ENCODE measurements at regions not wholly inside any gene's neighbourhood (a gene's known extent, or its start where the extent isn't known, plus 50 kb on each side); places are given as distances from the start of the nearest gene placed in this dataset.

GRCh38 chr19:31678421-31678820, 329.2 kb upstream of the TSHZ3 start:
- Histone ChIP-seq H3K4me3 (ENCODE audit: insufficient read depth, low read depth, low read length) (no peak overlapping the region), H3K79me2 (ENCODE audit: insufficient read depth, low read length) (no peaks in the 10 kb centered on the region), H3K27ac (ENCODE audit: low read depth, low read length) (no peak overlapping the region), H4K20me1 (ENCODE audit: insufficient read depth, low read length) (no peaks in the 10 kb centered on the region), H2AFZ (ENCODE audit: low read depth, low read length) (no peak overlapping the region), H3K27me3 (ENCODE audit: insufficient read depth, low read length) (no peaks in the 10 kb centered on the region), H3K9ac (ENCODE audit: low read length) (no peak overlapping the region), H3K4me2 (ENCODE audit: low read length) (no peak overlapping the region), H3K36me3 (ENCODE audit: insufficient read depth, low read length) (no peaks in the 10 kb centered on the region), H3K4me1 (ENCODE audit: insufficient read depth, low read length) (peaks cover 16% of the 10 kb centered on the region), H3K9me3 (ENCODE audit: insufficient read depth, low read depth, low read length) (no peaks in the 10 kb centered on the region)
- no peak for FAIRE-seq
- Mint-ChIP-seq H3K9me3 (ENCODE audit: unreplicated experiment) (peaks cover 5% of the 10 kb centered on the region), H3K27me3 (ENCODE audit: low read depth, unreplicated experiment) (peaks cover 8% of the 10 kb centered on the region), H3K36me3 (ENCODE audit: low read depth, unreplicated experiment) (no peaks in the 10 kb centered on the region), H3K4me1 (ENCODE audit: low read depth, unreplicated experiment) (peaks cover 22% of the 10 kb centered on the region), H3K4me3 (ENCODE audit: unreplicated experiment) (no peak overlapping the region), H3K27ac (ENCODE audit: unreplicated experiment) (no peak overlapping the region)
- DNase-seq (ENCODE audit: low read depth) = no peak
- TF ChIP-seq EZH2 (IDR thresholded peaks at IDR 0.05; ENCODE audit: insufficient read depth, low read length) (no peak), CTCF (IDR thresholded peaks at IDR 0.05; ENCODE audit: insufficient read depth, low read depth, low read length) (no peak)

GRCh38 chr19:31681121-31681520, 331.9 kb upstream of the TSHZ3 start:
- Mint-ChIP-seq H3K27me3 (ENCODE audit: low read depth, unreplicated experiment) (peaks cover 8% of the 10 kb centered on the region), H3K4me1 (ENCODE audit: low read depth, unreplicated experiment) (peaks cover 4% of the 10 kb centered on the region), H3K4me3 (ENCODE audit: unreplicated experiment) (no peak overlapping the region), H3K9me3 (ENCODE audit: unreplicated experiment) (peaks cover 5% of the 10 kb centered on the region), H3K27ac (ENCODE audit: unreplicated experiment) (no peak overlapping the region), H3K36me3 (ENCODE audit: low read depth, unreplicated experiment) (no peaks in the 10 kb centered on the region)
- no peak overlapping the region for H2AFZ ChIP-seq (ENCODE audit: low read depth, low read length)
- no peaks in the 10 kb centered on the region for H3K79me2 ChIP-seq (ENCODE audit: insufficient read depth, low read length)
- H3K9ac ChIP-seq (ENCODE audit: low read length) = no peak overlapping the region
- H3K4me3 ChIP-seq (ENCODE audit: insufficient read depth, low read depth, low read length) = no peak overlapping the region
- no peak for FAIRE-seq
- H3K9me3 ChIP-seq (ENCODE audit: insufficient read depth, low read depth, low read length) = no peaks in the 10 kb centered on the region
- DNase-seq (ENCODE audit: low read depth) = no peak
- no peaks in the 10 kb centered on the region for H3K36me3 ChIP-seq (ENCODE audit: insufficient read depth, low read length)
- H4K20me1 ChIP-seq (ENCODE audit: insufficient read depth, low read length) = no peaks in the 10 kb centered on the region
- no peaks in the 10 kb centered on the region for H3K27me3 ChIP-seq (ENCODE audit: insufficient read depth, low read length)
- no peak overlapping the region for H3K4me2 ChIP-seq (ENCODE audit: low read length)
- TF ChIP-seq EZH2 (IDR thresholded peaks at IDR 0.05; ENCODE audit: insufficient read depth, low read length) (no peak), CTCF (IDR thresholded peaks at IDR 0.05; ENCODE audit: insufficient read depth, low read depth, low read length) (no peak)
- H3K4me1 ChIP-seq (ENCODE audit: insufficient read depth, low read length) = no peaks in the 10 kb centered on the region
- H3K27ac ChIP-seq (ENCODE audit: low read depth, low read length) = no peak overlapping the region

GRCh38 chr19:31693131-31693932, 344.1 kb upstream of the TSHZ3 start:
- no peaks in the 10 kb centered on the region for H3K27me3 ChIP-seq (ENCODE audit: insufficient read depth, low read length)
- Mint-ChIP-seq H3K36me3 (ENCODE audit: low read depth, unreplicated experiment) (no peaks in the 10 kb centered on the region), H3K27ac (ENCODE audit: unreplicated experiment) (no peak overlapping the region), H3K4me3 (ENCODE audit: unreplicated experiment) (no peak overlapping the region), H3K9me3 (ENCODE audit: unreplicated experiment) (peaks cover 3% of the 10 kb centered on the region), H3K27me3 (ENCODE audit: low read depth, unreplicated experiment) (peaks cover 32% of the 10 kb centered on the region), H3K4me1 (ENCODE audit: low read depth, unreplicated experiment) (no peaks in the 10 kb centered on the region)
- H3K9ac ChIP-seq (ENCODE audit: low read length) = no peak overlapping the region
- FAIRE-seq = no peak
- H3K27ac ChIP-seq (ENCODE audit: low read depth, low read length) = no peak overlapping the region
- H4K20me1 ChIP-seq (ENCODE audit: insufficient read depth, low read length) = no peaks in the 10 kb centered on the region
- H3K4me3 ChIP-seq (ENCODE audit: insufficient read depth, low read depth, low read length) = no peak overlapping the region
- H3K4me2 ChIP-seq (ENCODE audit: low read length) = no peak overlapping the region
- no peaks in the 10 kb centered on the region for H3K79me2 ChIP-seq (ENCODE audit: insufficient read depth, low read length)
- TF ChIP-seq EZH2 (IDR thresholded peaks at IDR 0.05; ENCODE audit: insufficient read depth, low read length) = no peak
- TF ChIP-seq CTCF (IDR thresholded peaks at IDR 0.05; ENCODE audit: insufficient read depth, low read depth, low read length) = no peak
- no peak overlapping the region for H2AFZ ChIP-seq (ENCODE audit: low read depth, low read length)
- H3K9me3 ChIP-seq (ENCODE audit: insufficient read depth, low read depth, low read length) = peaks cover 3% of the 10 kb centered on the region
- DNase-seq (ENCODE audit: low read depth) = no peak
- H3K4me1 ChIP-seq (ENCODE audit: insufficient read depth, low read length) = no peaks in the 10 kb centered on the region
- H3K36me3 ChIP-seq (ENCODE audit: insufficient read depth, low read length) = no peaks in the 10 kb centered on the region

All from astrocyte (in vitro differentiated cells and primary cell).